Fibroblast of villous mesenchyme (primary cell): ENCODE measurements at regions not wholly inside any gene's neighbourhood (a gene's known extent, or its start where the extent isn't known, plus 50 kb on each side); places are given as distances from the start of the nearest gene placed in this dataset.
"Not testable (repeated sequence)": the region's sequence is repeated elsewhere in the genome, so short reads cannot be mapped to it uniquely, and the experiment has no call there.

ENCODE experiments used
- DNase-seq: peaks from one replicate; pipeline ENCODE4 v3.0.0-alpha.2; 2010; ENCODE audit warnings: low read depth
- H3K4me3 ChIP-seq: 2 replicates; pipeline ENCODE4 v1.5.1; 2011; ENCODE audit warnings: low read depth, mild to moderate bottlenecking, low read length
- CTCF ChIP-seq: IDR thresholded peaks from 2 replicates; pipeline ENCODE4 v1.5.1; 2012; ENCODE audit warnings: low read depth, mild to moderate bottlenecking, low read length; ENCODE audit not compliant: insufficient read depth

GRCh38 chr15:31223478-31224350 is 102.9 kb upstream of the KLF13 start:
- peak; percentile 14 for DNase-seq
- peak overlapping the region; percentile 13 for H3K4me3 ChIP-seq

GRCh38 chr15:31224661-31225060 is 102.0 kb upstream of the KLF13 start:
- not testable (repeated sequence) for H3K4me3 ChIP-seq
- peak; percentile 32 for DNase-seq

More at GRCh38 chr15:31223478-31224350, 102.9 kb upstream of the KLF13 start:
- no peak for TF ChIP-seq CTCF

- no peak for TF ChIP-seq CTCF
- H3K4me3 ChIP-seq = no peak overlapping the region
- no peak for DNase-seq
These were observed 101.2 kb upstream of the KLF13 start for GRCh38 chr15:31225356-31225955.

- DNase-seq = no peak
- no peak for TF ChIP-seq CTCF
- no peak overlapping the region for H3K4me3 ChIP-seq
These were observed 100.6 kb upstream of the KLF13 start for GRCh38 chr15:31226021-31226420.

DNA sequence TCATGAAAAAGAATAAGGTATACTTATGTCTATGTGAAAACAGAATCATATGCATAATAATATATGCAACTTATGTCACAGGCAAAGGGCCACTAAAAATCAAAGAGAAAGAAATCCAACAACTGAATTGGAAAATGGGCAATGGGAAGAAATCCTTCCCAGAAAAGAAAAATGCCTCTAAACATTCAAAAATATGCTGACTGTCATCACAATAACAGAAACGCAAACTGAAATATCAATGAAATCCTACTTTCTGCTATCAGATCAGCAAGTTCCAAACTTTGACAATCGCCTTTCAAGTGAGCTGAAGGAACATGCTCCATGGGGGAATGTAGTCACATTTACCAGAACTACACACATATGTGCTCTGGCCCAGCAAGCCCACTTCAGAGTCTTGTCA is 99.4 kb upstream of the KLF13 start:
- DNase-seq = no peak
- no peak overlapping the region for H3K4me3 ChIP-seq
- TF ChIP-seq CTCF = no peak

- no peak overlapping the region for H3K4me3 ChIP-seq
- no peak for TF ChIP-seq CTCF
- DNase-seq = no peak
These were observed 98.6 kb upstream of the KLF13 start for GRCh38 chr15:31228011-31228484.

- no peak for DNase-seq
- H3K4me3 ChIP-seq = no peak overlapping the region
- no peak for TF ChIP-seq CTCF
These were observed 97.4 kb upstream of the KLF13 start for GRCh38 chr15:31228980-31229826.
